GM10266 (cell line): ENCODE measurements at regions not wholly inside any gene's neighbourhood (a gene's known extent, or its start where the extent isn't known, plus 50 kb on each side); places are given as distances from the start of the nearest gene placed in this dataset.

Experiments used
- DNase-seq: peaks from one replicate; pipeline ENCODE4 v3.0.0; 2012; ENCODE audit errors: extremely low spot score
- CTCF ChIP-seq: IDR thresholded peaks from 2 replicates; pipeline ENCODE4 v1.5.1; 2012; ENCODE audit warnings: mild to moderate bottlenecking, low read depth; ENCODE audit not compliant: control insufficient read depth, insufficient read depth; ENCODE audit errors: missing control alignments

- no peak for TF ChIP-seq CTCF
- no peak for DNase-seq
These were observed 387.9 kb downstream of the METTL4 start for GRCh38 chr18:2183432-2183831.

- TF ChIP-seq CTCF = no peak
- DNase-seq = no peak
These were observed 384.3 kb downstream of the METTL4 start for GRCh38 chr18:2186967-2187366.

- no peak for TF ChIP-seq CTCF
These were observed 383.0 kb downstream of the METTL4 start for GRCh38 chr18:2188258-2188657.

GRCh38 chr18:2191180-2191790 lies 380.0 kb downstream of the METTL4 start:
- TF ChIP-seq CTCF = no peak
- no peak for DNase-seq

More at GRCh38 chr18:2188258-2188657, 383.0 kb downstream of the METTL4 start:
- DNase-seq = no peak

GRCh38 chr18:2192562-2192961 lies 378.7 kb downstream of the METTL4 start:
- no peak for TF ChIP-seq CTCF
- no peak for DNase-seq

- no peak for TF ChIP-seq CTCF
- DNase-seq = no peak
These were observed 373.4 kb downstream of the METTL4 start for GRCh38 chr18:2197946-2198345.

GRCh38 chr18:2199060-2199459 lies 372.2 kb downstream of the METTL4 start:
- no peak for DNase-seq
- TF ChIP-seq CTCF = no peak
